DND-41 (cell line): ENCODE measurements at regions not wholly inside any gene's neighbourhood (a gene's known extent, or its start where the extent isn't known, plus 50 kb on each side); places are given as distances from the start of the nearest gene placed in this dataset.

Source experiments
- ATAC-seq: fragments of 200-7000 bp; cut with Tn5 transposase; 3 replicates; pipeline ENCODE4 v1.9.1; 2021; ENCODE audit warnings: low read depth; ENCODE audit not compliant: insufficient read depth
- DNase-seq: peaks from one replicate; pipeline ENCODE4 v3.0.0-alpha.2; 2020
- H2AFZ ChIP-seq: 2 replicates; pipeline ENCODE4 v1.6.0; 2012; ENCODE audit warnings: low read depth, low read length
- H3K27ac ChIP-seq: 2 replicates; pipeline ENCODE4 v1.5.1; 2012; ENCODE audit warnings: low read length, inconsistent platforms
- H3K27me3 ChIP-seq: fragments of 200-600 bp; sonication (generic); 2 replicates; pipeline ENCODE4 v1.6.0; 2012; ENCODE audit warnings: low read length, mild to moderate bottlenecking, inconsistent platforms; ENCODE audit not compliant: insufficient read depth, poor library complexity
- H3K36me3 ChIP-seq: 2 replicates; pipeline ENCODE4 v1.5.1; 2012; ENCODE audit warnings: low read length, inconsistent platforms; ENCODE audit not compliant: insufficient read depth
- H3K4me1 ChIP-seq: 2 replicates; pipeline ENCODE4 v1.5.1; 2012; ENCODE audit warnings: mild to moderate bottlenecking, low read length; ENCODE audit not compliant: insufficient read depth
- H3K4me2 ChIP-seq: 2 replicates; pipeline ENCODE4 v1.6.0; 2012; ENCODE audit warnings: mild to moderate bottlenecking, moderate library complexity, low read length, inconsistent platforms; ENCODE audit not compliant: insufficient read depth
- H3K4me3 ChIP-seq, 2 experiments: fragments of 200-600 bp in 1 of 2; shearing (Covaris generic) in 1 of 2; 2 replicates each; pipeline ENCODE4 v1.5.1; 2012 to 2016; ENCODE audit warnings: inconsistent platforms in 2 of 2, low read length in 2 of 2, mild to moderate bottlenecking in 2 of 2, low read depth in 1 of 2, moderate library complexity in 1 of 2
- H3K79me2 ChIP-seq: 2 replicates; pipeline ENCODE4 v1.6.0; 2012; ENCODE audit warnings: low read length, inconsistent platforms; ENCODE audit not compliant: insufficient read depth
- H3K9ac ChIP-seq: 2 replicates; pipeline ENCODE4 v1.6.0; 2012; ENCODE audit warnings: low read depth, mild to moderate bottlenecking, inconsistent platforms, low read length, moderate library complexity
- H3K9me3 ChIP-seq: 2 replicates; pipeline ENCODE4 v1.5.1; 2012; ENCODE audit warnings: low read length, moderate library complexity, mild to moderate bottlenecking, inconsistent platforms; ENCODE audit not compliant: insufficient read depth, severe bottlenecking
- H4K20me1 ChIP-seq: 2 replicates; pipeline ENCODE4 v1.6.0; 2012; ENCODE audit warnings: low read length; ENCODE audit not compliant: insufficient read depth
- EZH2 ChIP-seq: IDR thresholded peaks from 3 replicates; pipeline ENCODE4 v1.6.1; 2012; ENCODE audit warnings: borderline replicate concordance, low read depth, mild to moderate bottlenecking, moderate library complexity, low read length, inconsistent platforms; ENCODE audit not compliant: severe bottlenecking
- TF ChIP-seq, protein P1 (sequence below): IDR thresholded peaks from 2 replicates; pipeline ENCODE4 v1.5.1; 2012; ENCODE audit warnings: borderline replicate concordance, low read length, moderate library complexity, mild to moderate bottlenecking; ENCODE audit not compliant: poor library complexity, severe bottlenecking; ENCODE audit errors: extremely low read depth

GRCh38 chr9:78383130-78383529 lies 86.2 kb downstream of the PSAT1 start:
- no peaks in the 10 kb centered on the region for H3K4me1 ChIP-seq
- no peak for TF ChIP-seq EZH2
- TF ChIP-seq, protein P1, sequence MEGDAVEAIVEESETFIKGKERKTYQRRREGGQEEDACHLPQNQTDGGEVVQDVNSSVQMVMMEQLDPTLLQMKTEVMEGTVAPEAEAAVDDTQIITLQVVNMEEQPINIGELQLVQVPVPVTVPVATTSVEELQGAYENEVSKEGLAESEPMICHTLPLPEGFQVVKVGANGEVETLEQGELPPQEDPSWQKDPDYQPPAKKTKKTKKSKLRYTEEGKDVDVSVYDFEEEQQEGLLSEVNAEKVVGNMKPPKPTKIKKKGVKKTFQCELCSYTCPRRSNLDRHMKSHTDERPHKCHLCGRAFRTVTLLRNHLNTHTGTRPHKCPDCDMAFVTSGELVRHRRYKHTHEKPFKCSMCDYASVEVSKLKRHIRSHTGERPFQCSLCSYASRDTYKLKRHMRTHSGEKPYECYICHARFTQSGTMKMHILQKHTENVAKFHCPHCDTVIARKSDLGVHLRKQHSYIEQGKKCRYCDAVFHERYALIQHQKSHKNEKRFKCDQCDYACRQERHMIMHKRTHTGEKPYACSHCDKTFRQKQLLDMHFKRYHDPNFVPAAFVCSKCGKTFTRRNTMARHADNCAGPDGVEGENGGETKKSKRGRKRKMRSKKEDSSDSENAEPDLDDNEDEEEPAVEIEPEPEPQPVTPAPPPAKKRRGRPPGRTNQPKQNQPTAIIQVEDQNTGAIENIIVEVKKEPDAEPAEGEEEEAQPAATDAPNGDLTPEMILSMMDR: no peak
- no peak overlapping the region for H3K4me2 ChIP-seq
- no peak overlapping the region for H3K9ac ChIP-seq
- ATAC-seq: no peak
- no peaks in the 10 kb centered on the region for H3K27me3 ChIP-seq
- no peaks in the 10 kb centered on the region for H3K79me2 ChIP-seq
- no peak overlapping the region for H3K4me3 ChIP-seq
- DNase-seq: no peak
- no peaks in the 10 kb centered on the region for H4K20me1 ChIP-seq
- H3K27ac ChIP-seq: no peak overlapping the region
- no peaks in the 10 kb centered on the region for H3K36me3 ChIP-seq
- no peaks in the 10 kb centered on the region for H3K9me3 ChIP-seq
- no peak overlapping the region for H2AFZ ChIP-seq

DNA sequence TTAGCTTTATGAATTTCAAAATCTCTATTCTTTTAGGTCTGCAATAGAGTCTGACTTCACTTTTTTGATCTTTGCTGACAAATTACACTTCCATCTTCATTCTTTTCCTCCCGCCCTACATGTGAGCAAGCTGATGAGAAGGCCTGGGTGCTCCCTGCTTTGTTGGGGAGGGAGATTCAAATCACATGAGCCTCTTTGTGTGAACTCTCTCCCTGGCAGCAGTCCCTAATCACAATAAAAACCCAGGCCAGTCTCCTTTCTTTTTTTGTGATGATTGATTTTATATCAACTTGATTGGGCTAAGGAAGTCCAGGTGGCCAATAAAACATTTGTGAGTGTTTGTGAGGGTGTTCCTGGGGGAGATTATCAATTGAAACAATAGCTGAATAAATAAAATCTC lies 89.4 kb downstream of the PSAT1 start:
- Histone ChIP-seq H3K9me3 (no peaks in the 10 kb centered on the region), H3K4me1 (no peaks in the 10 kb centered on the region), H3K36me3 (no peaks in the 10 kb centered on the region), H3K9ac (no peak overlapping the region), H4K20me1 (no peaks in the 10 kb centered on the region), H3K4me2 (no peak overlapping the region), H3K4me3 (no peak overlapping the region), H2AFZ (no peak overlapping the region), H3K27me3 (no peaks in the 10 kb centered on the region), H3K79me2 (no peaks in the 10 kb centered on the region), H3K27ac (no peak overlapping the region)
- TF ChIP-seq EZH2: no peak
- TF ChIP-seq, protein P1: no peak
- DNase-seq (no peak), ATAC-seq (no peak)

GRCh38 chr9:78386773-78387172 lies 89.8 kb downstream of the PSAT1 start:
- Histone ChIP-seq H3K9me3 (no peaks in the 10 kb centered on the region), H2AFZ (no peak overlapping the region), H3K9ac (no peak overlapping the region), H3K27ac (no peak overlapping the region), H3K79me2 (no peaks in the 10 kb centered on the region), H3K4me2 (no peak overlapping the region), H3K36me3 (no peaks in the 10 kb centered on the region), H3K4me1 (no peaks in the 10 kb centered on the region), H4K20me1 (no peaks in the 10 kb centered on the region), H3K4me3 (no peak overlapping the region), H3K27me3 (no peaks in the 10 kb centered on the region)
- no peak for DNase-seq
- TF ChIP-seq EZH2: no peak
- TF ChIP-seq, protein P1: no peak
- ATAC-seq: no peak

- Histone ChIP-seq H3K36me3 (no peaks in the 10 kb centered on the region), H3K27ac (no peak overlapping the region), H3K9me3 (peaks cover 12% of the 10 kb centered on the region), H3K79me2 (no peaks in the 10 kb centered on the region), H3K4me3 (no peak overlapping the region), H4K20me1 (no peaks in the 10 kb centered on the region), H3K27me3 (no peaks in the 10 kb centered on the region), H3K4me2 (no peak overlapping the region), H3K9ac (no peak overlapping the region), H3K4me1 (no peaks in the 10 kb centered on the region), H2AFZ (no peak overlapping the region)
- no peak for DNase-seq
- ATAC-seq: no peak
- TF ChIP-seq, protein P1: no peak
- TF ChIP-seq EZH2: no peak
These were observed 96.4 kb downstream of the PSAT1 start for GRCh38 chr9:78393340-78393739.
